HG03442 (cell line): ENCODE measurements at regions not wholly inside any gene's neighbourhood (a gene's known extent, or its start where the extent isn't known, plus 50 kb on each side); places are given as distances from the start of the nearest gene placed in this dataset.

Source experiments
- ATAC-seq: cut with Tn5 transposase; IDR thresholded peaks from one replicate; pipeline ENCODE4 v1.9.1; 2021; ENCODE audit warnings: mild to moderate bottlenecking, moderate library complexity; ENCODE audit not compliant: unreplicated experiment

GRCh38 chr18:41378598-41378997 is 576.4 kb upstream of the PIK3C3 start:
- ATAC-seq, result no peak

GRCh38 chr18:41373612-41374011 is 581.4 kb upstream of the PIK3C3 start:
- no peak for ATAC-seq

DNA sequence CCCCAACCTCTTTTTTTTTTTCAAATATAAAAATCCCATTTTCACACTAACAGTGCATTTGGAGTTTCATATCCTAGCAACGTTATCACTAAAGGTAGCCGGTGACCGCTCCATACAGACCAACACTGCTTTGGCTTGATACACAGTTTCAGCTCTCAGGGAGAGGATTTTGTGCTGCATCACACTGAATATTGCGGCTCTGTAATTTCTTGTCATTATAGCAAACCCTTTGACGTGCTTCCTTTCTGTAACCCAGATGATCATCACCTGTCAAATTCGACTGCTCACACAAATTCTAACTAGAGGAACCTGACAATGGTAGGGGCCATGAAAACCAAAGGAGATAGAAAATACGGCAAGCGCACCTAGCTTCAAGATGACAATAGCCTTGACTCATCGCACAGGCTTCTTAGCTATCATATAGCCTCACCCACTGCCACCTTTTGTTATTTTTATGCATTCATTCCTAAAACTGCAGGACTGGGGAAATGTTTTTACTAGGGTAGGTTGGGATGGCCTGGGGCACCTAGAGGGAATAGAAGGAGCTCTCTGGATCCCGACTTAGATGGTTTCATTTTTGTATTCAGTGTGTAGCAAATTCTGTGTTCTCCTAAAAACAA is 582.9 kb upstream of the PIK3C3 start:
- ATAC-seq, result no peak

DNA sequence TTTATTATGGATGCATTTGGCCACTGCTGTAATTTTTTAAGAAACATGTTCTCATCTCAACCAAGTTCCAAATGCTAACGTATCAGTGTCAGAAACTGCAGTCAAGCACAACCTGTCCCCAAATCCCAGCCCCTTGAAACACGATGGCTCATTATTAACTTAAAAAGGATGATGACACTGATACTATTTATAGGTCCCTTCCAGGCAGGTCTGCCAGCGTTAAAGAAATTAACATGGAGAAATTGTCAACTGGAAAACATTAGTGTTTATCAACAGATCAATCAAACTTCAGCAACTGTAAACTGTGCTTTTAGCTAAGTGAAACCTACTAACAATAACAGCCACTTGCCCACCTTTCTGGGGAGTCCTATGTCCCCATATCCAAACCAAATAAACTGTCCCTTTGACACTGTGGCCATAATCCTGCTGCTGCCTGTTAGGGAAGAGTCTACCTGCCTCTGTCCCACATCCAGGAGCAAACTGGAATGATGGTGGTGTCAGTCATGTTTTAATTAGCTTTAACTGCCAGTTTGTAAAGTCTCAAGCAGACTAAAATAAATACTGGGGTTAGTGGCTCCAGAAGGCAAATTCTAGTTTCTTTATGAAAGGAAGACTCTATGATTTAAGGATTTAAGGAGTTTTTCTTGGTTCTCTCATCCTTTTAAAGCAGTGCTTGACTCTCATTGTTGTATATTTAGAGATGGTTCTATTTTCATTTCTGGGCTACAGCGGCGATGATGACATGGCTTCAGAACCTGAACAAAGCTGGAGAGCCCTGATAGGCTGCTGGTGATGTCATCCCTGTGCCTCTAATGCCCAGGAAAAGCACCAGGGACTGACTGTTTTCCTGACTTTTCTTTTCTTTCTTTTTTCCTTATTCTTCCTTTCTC is 583.6 kb upstream of the PIK3C3 start:
- ATAC-seq, result no peak

- ATAC-seq, result no peak
Measured at GRCh38 chr18:41370740-41371139, 584.3 kb upstream of the PIK3C3 start.

GRCh38 chr18:41357708-41358107 is 597.3 kb upstream of the PIK3C3 start:
- ATAC-seq, result no peak

DNA sequence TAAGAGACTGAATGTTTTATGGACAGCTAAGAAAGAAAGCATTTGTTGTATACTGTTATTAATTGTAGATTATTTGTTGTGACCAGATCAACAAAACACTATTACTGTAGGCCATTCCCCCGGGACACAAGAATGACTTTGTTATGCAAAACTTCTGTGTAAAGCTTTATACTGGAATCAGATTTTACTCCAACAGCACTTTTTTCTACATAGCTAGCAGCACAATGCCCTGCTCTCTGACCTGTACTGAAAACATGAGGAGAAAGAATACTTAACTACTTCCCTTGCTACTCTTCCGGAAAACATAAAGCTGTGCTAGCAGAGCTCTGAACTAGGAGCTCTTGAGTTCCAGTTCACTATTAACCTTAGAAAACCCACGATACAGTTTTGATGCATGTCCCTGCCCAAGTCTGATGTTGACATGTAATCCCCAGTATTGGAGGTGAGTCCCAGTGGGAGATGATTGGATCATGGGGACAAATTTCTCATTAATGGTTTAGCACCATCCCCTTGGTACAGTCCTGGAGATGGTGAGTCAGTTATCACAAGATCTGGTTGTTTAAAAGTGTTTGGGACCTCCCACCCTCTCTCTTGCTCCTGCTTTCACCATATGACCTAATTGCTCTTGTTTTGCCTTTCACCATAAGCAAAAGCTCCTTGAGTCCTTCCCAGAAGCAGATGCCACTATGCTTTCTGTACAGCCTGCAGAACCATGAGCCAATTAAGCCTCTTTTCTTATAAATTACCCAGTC is 601.1 kb upstream of the PIK3C3 start:
- ATAC-seq, result no peak

GRCh38 chr18:41351430-41351829 is 603.6 kb upstream of the PIK3C3 start:
- no peak for ATAC-seq

GRCh38 chr18:41347057-41347456 is 608.0 kb upstream of the PIK3C3 start:
- no peak for ATAC-seq

- ATAC-seq, result no peak
Measured at GRCh38 chr18:41343808-41344207, 611.2 kb upstream of the PIK3C3 start.

GRCh38 chr18:41338341-41338740 is 616.7 kb upstream of the PIK3C3 start:
- no peak for ATAC-seq

DNA sequence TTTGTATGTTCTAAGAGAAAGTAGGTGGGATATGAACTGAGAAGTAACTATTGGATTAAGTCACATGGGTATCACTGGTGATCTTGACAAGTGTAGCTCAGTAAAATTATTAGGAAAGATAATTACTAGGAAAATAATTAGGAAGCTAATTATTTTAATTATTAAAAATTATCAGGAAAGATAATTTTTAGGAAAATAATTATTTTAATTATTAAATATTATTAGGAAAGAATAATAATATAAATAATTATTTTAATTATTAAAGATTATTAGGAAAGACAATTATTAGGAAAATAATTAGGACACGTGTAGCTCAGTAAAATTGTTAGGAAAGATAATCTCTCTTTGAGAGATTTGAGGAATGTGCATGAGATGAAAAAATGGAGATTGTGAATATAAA is 623.4 kb upstream of the PIK3C3 start:
- ATAC-seq, result no peak

DNA sequence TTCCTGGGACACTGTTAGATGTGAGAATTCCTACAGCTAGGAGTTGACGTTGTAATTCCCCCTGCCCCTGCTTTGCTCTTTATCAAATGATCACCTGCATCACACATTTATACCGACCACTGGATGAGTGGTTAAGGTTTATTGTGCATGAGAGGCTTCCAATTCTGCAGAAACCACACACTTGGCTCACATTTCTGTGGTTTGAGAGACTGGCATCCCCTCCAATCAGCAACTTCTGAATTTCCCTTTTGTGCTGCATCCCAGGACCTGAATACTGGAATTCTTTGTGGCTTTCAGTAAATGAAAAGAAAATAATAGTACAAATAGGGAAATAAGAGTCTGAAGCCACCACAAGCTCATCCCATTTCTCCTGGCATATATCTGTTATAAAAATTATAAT is 628.7 kb upstream of the PIK3C3 start:
- no peak for ATAC-seq

- no peak for ATAC-seq
Measured at GRCh38 chr18:41324934-41325333, 630.1 kb upstream of the PIK3C3 start.

DNA sequence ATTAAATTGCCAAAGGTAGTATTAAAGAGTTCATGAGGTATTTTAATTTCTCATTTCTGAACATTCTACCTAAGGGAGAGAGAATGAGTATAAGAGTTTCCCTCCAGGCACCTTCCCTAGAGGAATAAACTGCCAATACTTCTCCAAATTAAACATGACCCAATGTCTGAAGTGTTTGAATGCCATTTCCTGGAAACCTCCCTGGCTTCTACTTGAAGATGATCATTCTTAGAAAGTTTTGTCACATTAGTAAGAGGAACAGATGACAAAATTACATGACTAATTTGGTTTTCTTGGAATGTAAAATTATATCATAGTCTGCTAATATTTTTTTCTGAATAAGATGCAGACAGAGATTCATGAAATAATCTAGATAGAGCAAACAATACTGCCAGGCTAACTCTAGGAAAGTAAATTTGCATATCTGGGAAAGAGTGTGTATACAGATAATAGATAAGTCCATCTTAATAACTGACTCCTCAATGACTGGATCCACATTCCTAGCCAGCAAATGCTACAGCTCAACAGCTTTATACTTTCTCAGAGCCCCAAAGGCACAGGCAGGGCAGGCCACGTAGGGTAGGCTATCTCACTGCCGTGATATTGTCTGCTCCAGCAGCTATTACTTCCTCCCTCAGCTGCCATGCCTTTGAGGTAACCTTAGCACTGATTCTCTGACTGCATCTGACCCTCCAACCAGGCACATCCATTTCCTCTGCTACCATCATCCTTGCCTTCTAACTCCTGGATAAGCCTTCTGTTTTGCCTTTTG is 630.8 kb upstream of the PIK3C3 start:
- ATAC-seq, result no peak

GRCh38 chr18:41323044-41323443 is 632.0 kb upstream of the PIK3C3 start:
- ATAC-seq, result no peak

DNA sequence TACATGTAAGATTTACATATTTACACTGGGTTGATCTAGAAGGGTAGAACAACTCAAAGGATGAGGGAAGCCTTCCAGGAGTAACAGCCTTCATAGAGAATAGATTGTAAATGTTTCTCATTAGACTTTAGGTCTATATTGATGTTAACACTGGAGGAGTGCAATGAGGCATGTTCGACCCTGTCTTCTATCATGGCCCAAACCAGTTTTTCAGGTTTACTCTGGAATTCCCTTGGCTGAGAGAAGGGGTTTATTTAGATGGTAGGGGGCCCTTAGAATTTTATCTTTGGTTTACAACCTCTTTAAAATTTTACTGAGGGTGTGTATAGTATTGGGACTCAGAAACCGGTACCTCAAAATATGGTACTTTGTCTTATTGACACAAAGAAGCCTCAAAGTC is 634.9 kb upstream of the PIK3C3 start:
- ATAC-seq, result no peak

DNA sequence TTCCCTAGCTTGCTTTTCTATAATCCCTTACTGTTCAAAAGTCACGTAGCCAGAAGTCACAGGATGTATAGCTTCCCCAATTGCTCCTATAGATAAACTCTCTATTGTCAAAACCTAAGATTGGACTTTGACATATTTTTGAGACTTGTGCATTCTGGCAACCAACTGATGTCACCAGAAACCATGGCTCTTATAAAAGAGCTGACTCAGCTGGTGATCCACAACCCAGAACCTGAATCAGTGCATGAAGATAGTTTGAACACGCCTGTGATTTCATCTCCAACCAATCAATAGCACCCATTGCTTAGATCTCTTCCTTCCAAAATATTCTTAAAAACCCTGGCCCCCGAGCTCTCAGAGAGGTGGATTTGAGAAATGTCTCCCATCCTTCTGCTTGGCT is 639.9 kb upstream of the PIK3C3 start:
- no peak for ATAC-seq

- ATAC-seq, result no peak
Measured at GRCh38 chr18:41311571-41312547, 643.2 kb upstream of the PIK3C3 start.

- no peak for ATAC-seq
Measured at GRCh38 chr18:41297740-41298139, 657.3 kb upstream of the PIK3C3 start.
